Memory B cell (primary cell): ENCODE measurements at regions not wholly inside any gene's neighbourhood (a gene's known extent, or its start where the extent isn't known, plus 50 kb on each side); places are given as distances from the start of the nearest gene placed in this dataset.

Experiments
- ATAC-seq: fragments of 150-1000 bp; cut with Tn5 transposase; 2 replicates; pipeline ENCODE4 v1.10.0; 2021; ENCODE audit warnings: low read depth, mild to moderate bottlenecking, moderate library complexity
- DNase-seq, 2 donors: peaks; one replicate each; pipeline ENCODE4 v3.0.0; 2022; ENCODE audit warnings: low spot score in 2 of 2
- H3K27ac Mint-ChIP-seq: one replicate; pipeline ENCODE4 v1.8.0; 2022; ENCODE audit warnings: mild to moderate bottlenecking, moderate library complexity, mixed read lengths
- H3K27me3 Mint-ChIP-seq: one replicate; pipeline ENCODE4 v1.8.0; 2022; ENCODE audit warnings: mixed read lengths
- H3K36me3 Mint-ChIP-seq: one replicate; pipeline ENCODE4 v1.8.0; 2022; ENCODE audit warnings: mild to moderate bottlenecking, mixed read lengths
- H3K4me1 Mint-ChIP-seq: one replicate; pipeline ENCODE4 v1.8.0; 2022; ENCODE audit warnings: mixed read lengths
- H3K4me3 Mint-ChIP-seq: one replicate; pipeline ENCODE4 v1.8.0; 2022; ENCODE audit warnings: mild to moderate bottlenecking, moderate library complexity, mixed read lengths
- H3K9me3 Mint-ChIP-seq: one replicate; pipeline ENCODE4 v1.8.0; 2022; ENCODE audit warnings: mixed read lengths

DNA sequence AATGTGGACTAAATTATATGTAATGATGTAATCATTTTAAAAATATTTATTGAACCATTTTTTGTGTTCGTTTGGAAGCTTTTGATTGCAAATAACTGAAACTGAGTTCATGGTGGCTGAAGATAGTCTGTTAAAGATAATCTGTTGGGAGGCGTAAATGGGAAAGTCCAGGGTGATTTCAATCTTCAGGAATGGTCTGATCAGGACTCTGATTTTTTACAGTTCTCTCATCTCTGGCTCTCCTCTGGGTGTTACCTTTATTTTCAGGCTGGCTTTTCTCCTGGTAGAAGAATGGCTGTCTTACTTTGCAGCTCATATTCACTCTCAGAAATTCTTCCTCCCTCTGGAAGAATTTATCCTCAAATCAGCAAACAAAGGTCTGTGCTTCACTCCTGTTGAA lies 199.0 kb upstream of the LEF1 start:
- Mint-ChIP-seq H3K9me3 (no peaks in the 10 kb centered on the region), H3K4me3 (no peak overlapping the region), H3K36me3 (no peaks in the 10 kb centered on the region), H3K27me3 (no peaks in the 10 kb centered on the region), H3K27ac (no peak overlapping the region), H3K4me1 (no peaks in the 10 kb centered on the region)
- ATAC-seq: no peak
- DNase-seq: no peak

- Mint-ChIP-seq H3K9me3 (no peaks in the 10 kb centered on the region), H3K27me3 (no peaks in the 10 kb centered on the region), H3K4me3 (no peak overlapping the region), H3K4me1 (no peaks in the 10 kb centered on the region), H3K36me3 (no peaks in the 10 kb centered on the region), H3K27ac (no peak overlapping the region)
- no peak for ATAC-seq
- DNase-seq: no peak
Measured at GRCh38 chr4:108366716-108367115, 198.0 kb upstream of the LEF1 start.

- no peaks in the 10 kb centered on the region for H3K36me3 Mint-ChIP-seq
- ATAC-seq: no peak
- no peaks in the 10 kb centered on the region for H3K27me3 Mint-ChIP-seq
- no peaks in the 10 kb centered on the region for H3K4me1 Mint-ChIP-seq
- no peak overlapping the region for H3K27ac Mint-ChIP-seq
- no peak for DNase-seq
- no peak overlapping the region for H3K4me3 Mint-ChIP-seq
- H3K9me3 Mint-ChIP-seq: no peaks in the 10 kb centered on the region
Measured at GRCh38 chr4:108365551-108365950, 196.8 kb upstream of the LEF1 start.

- no peak for ATAC-seq
- no peak overlapping the region for H3K27ac Mint-ChIP-seq
- DNase-seq: no peak
- H3K4me1 Mint-ChIP-seq: no peaks in the 10 kb centered on the region
- H3K27me3 Mint-ChIP-seq: no peaks in the 10 kb centered on the region
- peaks cover 1% of the 10 kb centered on the region for H3K9me3 Mint-ChIP-seq
- no peaks in the 10 kb centered on the region for H3K36me3 Mint-ChIP-seq
- no peak overlapping the region for H3K4me3 Mint-ChIP-seq
Measured at GRCh38 chr4:108361886-108362285, 193.2 kb upstream of the LEF1 start.

GRCh38 chr4:108361446-108361820 lies 192.7 kb upstream of the LEF1 start:
- Mint-ChIP-seq H3K4me3 (no peak overlapping the region), H3K36me3 (no peaks in the 10 kb centered on the region), H3K27me3 (no peaks in the 10 kb centered on the region), H3K4me1 (no peaks in the 10 kb centered on the region), H3K9me3 (peaks cover 1% of the 10 kb centered on the region), H3K27ac (no peak overlapping the region)
- DNase-seq (no peak), ATAC-seq (no peak)

GRCh38 chr4:108360754-108361445 lies 192.2 kb upstream of the LEF1 start:
- DNase-seq: no peak
- H3K4me1 Mint-ChIP-seq: no peaks in the 10 kb centered on the region
- ATAC-seq: no peak
- no peak overlapping the region for H3K4me3 Mint-ChIP-seq
- peaks cover 1% of the 10 kb centered on the region for H3K9me3 Mint-ChIP-seq
- no peaks in the 10 kb centered on the region for H3K27me3 Mint-ChIP-seq
- H3K27ac Mint-ChIP-seq: no peak overlapping the region
- no peaks in the 10 kb centered on the region for H3K36me3 Mint-ChIP-seq

GRCh38 chr4:108359986-108360681 lies 191.4 kb upstream of the LEF1 start:
- Mint-ChIP-seq H3K27ac (no peak overlapping the region), H3K36me3 (no peaks in the 10 kb centered on the region), H3K4me3 (no peak overlapping the region), H3K27me3 (no peaks in the 10 kb centered on the region), H3K9me3 (peaks cover 1% of the 10 kb centered on the region), H3K4me1 (no peaks in the 10 kb centered on the region)
- no peak for ATAC-seq
- no peak for DNase-seq

GRCh38 chr4:108359130-108359985 lies 190.6 kb upstream of the LEF1 start:
- Mint-ChIP-seq H3K9me3 (peaks cover 1% of the 10 kb centered on the region), H3K27ac (no peak overlapping the region), H3K27me3 (no peaks in the 10 kb centered on the region), H3K36me3 (no peaks in the 10 kb centered on the region), H3K4me1 (no peaks in the 10 kb centered on the region), H3K4me3 (no peak overlapping the region)
- no peak for DNase-seq
- no peak for ATAC-seq

DNA sequence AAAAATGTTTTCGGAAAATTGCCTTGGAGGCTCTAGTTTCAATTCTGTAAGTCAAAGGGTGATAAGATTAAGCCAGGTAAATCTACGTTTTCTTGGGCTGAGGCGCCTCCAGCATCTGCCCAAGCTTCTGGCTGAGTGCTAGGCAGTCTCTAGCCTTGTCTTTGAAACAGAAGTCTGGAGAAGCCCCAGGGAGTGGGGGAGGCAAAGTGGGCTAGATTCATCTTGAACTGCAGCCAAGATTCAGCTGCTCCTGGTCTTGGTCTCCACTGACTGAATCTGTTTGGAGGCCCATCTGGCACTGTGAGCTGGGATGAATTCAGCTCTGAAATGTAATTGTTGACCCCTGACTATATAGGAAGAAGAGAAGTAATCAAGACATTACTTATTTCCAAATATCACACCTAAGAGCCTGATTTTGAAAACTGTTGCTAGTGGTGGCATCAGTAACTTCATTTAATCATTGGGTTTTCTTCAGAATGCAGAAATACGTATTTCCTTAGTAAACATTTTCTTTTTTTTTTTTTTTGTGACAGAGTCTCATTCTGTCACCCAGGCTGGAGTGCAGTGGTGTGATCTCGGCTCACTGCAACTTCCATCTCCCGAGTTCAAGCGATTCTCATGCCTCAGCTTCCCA lies 187.3 kb upstream of the LEF1 start:
- H3K27me3 Mint-ChIP-seq: no peaks in the 10 kb centered on the region
- no peak overlapping the region for H3K4me3 Mint-ChIP-seq
- DNase-seq (no peak), ATAC-seq (no peak)
- no peaks in the 10 kb centered on the region for H3K4me1 Mint-ChIP-seq
- H3K36me3 Mint-ChIP-seq: no peaks in the 10 kb centered on the region
- H3K9me3 Mint-ChIP-seq: peaks cover 1% of the 10 kb centered on the region
- no peak overlapping the region for H3K27ac Mint-ChIP-seq

DNA sequence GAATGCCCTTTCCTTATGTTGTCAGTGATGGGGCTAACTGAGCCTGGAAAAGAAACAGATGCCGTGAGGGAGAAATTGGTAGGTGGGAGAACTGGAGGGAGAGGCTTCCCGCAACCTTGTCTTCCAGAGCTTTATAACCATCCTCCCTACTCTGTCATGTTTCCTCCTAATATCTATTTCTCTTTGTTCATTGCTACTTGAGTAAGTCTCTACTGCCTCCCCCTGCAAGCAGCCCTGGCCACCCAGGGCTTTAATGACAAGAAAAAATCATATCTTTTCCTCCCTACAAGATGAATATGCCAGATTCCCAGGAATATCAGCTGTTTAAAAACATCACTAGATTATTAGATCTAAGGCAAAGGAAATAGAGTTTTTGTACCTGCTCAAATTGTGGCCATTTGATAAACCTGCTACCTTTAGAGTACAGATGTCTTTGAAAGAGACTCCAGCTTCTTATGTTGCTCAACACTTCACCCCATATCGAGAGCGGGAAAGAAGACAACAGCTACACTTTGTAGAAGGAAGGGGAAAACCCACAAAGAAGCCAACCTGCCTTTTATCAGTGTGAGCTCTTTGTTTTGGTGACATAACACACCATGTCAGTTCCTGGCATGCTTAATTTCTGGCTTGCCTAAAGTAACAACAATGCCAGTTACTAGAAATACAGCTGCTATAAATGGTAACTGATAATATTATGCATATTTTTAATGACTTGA lies 186.6 kb upstream of the LEF1 start:
- H3K4me3 Mint-ChIP-seq: no peak overlapping the region
- H3K4me1 Mint-ChIP-seq: no peaks in the 10 kb centered on the region
- ATAC-seq (no peak), DNase-seq (no peak)
- H3K27ac Mint-ChIP-seq: no peak overlapping the region
- no peaks in the 10 kb centered on the region for H3K36me3 Mint-ChIP-seq
- peaks cover 1% of the 10 kb centered on the region for H3K9me3 Mint-ChIP-seq
- H3K27me3 Mint-ChIP-seq: no peaks in the 10 kb centered on the region

DNA sequence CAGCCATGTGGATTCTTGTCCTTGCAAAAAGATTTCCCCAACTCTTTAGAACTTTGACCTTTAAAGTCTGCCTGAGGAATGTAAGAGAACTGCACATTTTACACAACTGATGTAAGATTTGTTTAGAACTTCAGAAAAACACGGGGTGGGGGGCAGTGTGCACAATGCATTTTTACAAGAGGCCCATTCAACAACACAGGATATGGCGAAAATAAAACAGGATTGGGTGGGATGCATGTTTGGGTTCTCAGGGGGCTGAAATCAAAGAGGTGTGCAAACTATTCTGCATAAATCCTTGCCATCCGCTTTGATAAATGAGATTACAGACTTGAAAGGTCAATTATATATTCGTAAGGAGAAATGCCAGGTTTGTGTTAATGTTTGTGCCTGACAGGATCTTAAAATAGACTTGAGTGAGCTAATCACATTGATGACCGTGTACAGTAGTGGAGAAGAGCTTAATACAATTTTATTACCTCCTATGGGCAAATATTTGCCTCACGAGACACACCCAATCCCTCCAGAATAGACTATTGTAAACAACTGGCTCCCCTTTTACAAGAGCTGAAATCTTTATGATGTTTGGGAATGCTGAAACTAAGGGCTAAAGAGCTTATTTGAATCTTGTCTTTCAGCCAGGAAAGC lies 184.1 kb upstream of the LEF1 start:
- no peak overlapping the region for H3K27ac Mint-ChIP-seq
- peaks cover 1% of the 10 kb centered on the region for H3K9me3 Mint-ChIP-seq
- no peak overlapping the region for H3K4me3 Mint-ChIP-seq
- ATAC-seq (no peak), DNase-seq (no peak)
- no peaks in the 10 kb centered on the region for H3K4me1 Mint-ChIP-seq
- no peaks in the 10 kb centered on the region for H3K27me3 Mint-ChIP-seq
- H3K36me3 Mint-ChIP-seq: no peaks in the 10 kb centered on the region

DNA sequence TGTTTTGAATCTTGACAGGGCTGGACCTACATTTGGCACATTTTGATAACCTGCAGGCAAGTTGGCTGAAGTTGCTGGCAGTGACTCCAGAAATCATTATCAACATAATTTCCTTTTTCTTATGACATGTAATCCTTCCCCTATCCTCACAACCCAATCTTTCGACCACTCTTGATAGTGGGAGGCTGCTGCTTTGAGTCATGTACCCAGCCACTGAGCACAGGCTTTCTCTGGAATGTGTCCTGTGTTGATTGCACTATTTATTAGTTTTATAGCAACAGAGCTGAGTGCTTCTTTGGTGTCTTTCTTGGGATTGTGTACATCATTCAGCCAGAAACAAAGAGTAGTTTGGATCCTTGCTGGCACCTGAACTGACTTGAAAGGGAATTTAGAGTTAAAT lies 183.1 kb upstream of the LEF1 start:
- ATAC-seq (no peak), DNase-seq (no peak)
- Mint-ChIP-seq H3K27ac (no peak overlapping the region), H3K4me1 (no peaks in the 10 kb centered on the region), H3K9me3 (no peaks in the 10 kb centered on the region), H3K4me3 (no peak overlapping the region), H3K27me3 (no peaks in the 10 kb centered on the region), H3K36me3 (no peaks in the 10 kb centered on the region)

- Mint-ChIP-seq H3K27ac (no peak overlapping the region), H3K9me3 (no peaks in the 10 kb centered on the region), H3K4me1 (no peaks in the 10 kb centered on the region), H3K27me3 (no peaks in the 10 kb centered on the region), H3K4me3 (no peak overlapping the region), H3K36me3 (no peaks in the 10 kb centered on the region)
- ATAC-seq: no peak
- no peak for DNase-seq
Measured at GRCh38 chr4:108350332-108350731, 181.6 kb upstream of the LEF1 start.
